A549 (cell line): ENCODE measurements at regions not wholly inside any gene's neighbourhood (a gene's known extent, or its start where the extent isn't known, plus 50 kb on each side); places are given as distances from the start of the nearest gene placed in this dataset.

Experiments used
- ATAC-seq, 2 experiments: fragments of 200-7000 bp in 1 of 2; fragments of >200 bp in 1 of 2; cut with Nextera tagmentation in 1 of 2; cut with Tn5 transposase in 1 of 2; 3 replicates each; pipeline versions ENCODE4 v1.8.0 to v1.9.1; 2018 to 2020; ENCODE audit warnings: mild to moderate bottlenecking in 1 of 2, moderate library complexity in 1 of 2
- CTCF ChIA-PET: fragments of 300-600 bp; sonication (Branson Sonifier 250); formaldehyde crosslinking; extraction: SDS; loops from one replicate; lab custom pipeline; 2021; ENCODE audit warnings: antibody characterized with exemption, inconsistent platforms; lab: Yijun Ruan, JAX
- POLR2A ChIA-PET: fragments of 350-600 bp; formaldehyde crosslinking; extraction: SDS; loops from one replicate; lab custom pipeline; 2021; ENCODE audit warnings: antibody characterized with exemption, inconsistent platforms; lab: Yijun Ruan, JAX
- DNase-seq, 2 experiments: peaks; one replicate each; pipeline versions ENCODE4 v3.0.0 to v3.0.0-alpha.2; 2011 to 2016; ENCODE audit warnings: low read depth in 1 of 2, low spot score in 1 of 2
- FAIRE-seq: peaks from 2 replicates; lab custom pipeline; 2011; peaks lifted over from hg19 to GRCh38; lab: Jason Lieb, UNC
- H3K27ac ChIP-seq, 2 experiments: fragments of >200 bp; sonication (Bioruptor Twin); formaldehyde crosslinking; 3 replicates each; pipeline ENCODE4 v1.5.1; 2016 to 2017
- H3K4me1 ChIP-seq: fragments of >200 bp; sonication (Bioruptor Twin); formaldehyde crosslinking; 3 replicates; pipeline ENCODE4 v1.6.1; 2016
- H3K4me2 ChIP-seq: fragments of >200 bp; sonication (Bioruptor Twin); formaldehyde crosslinking; 3 replicates; pipeline ENCODE4 v1.6.1; 2016
- H3K4me3 ChIP-seq: fragments of >200 bp; sonication (Bioruptor Twin); formaldehyde crosslinking; 3 replicates; pipeline ENCODE4 v1.5.1; 2016
- H3K9me3 ChIP-seq: fragments of >200 bp; sonication (Bioruptor Twin); formaldehyde crosslinking; 3 replicates; pipeline ENCODE4 v1.6.1; 2016
- CBX2 ChIP-seq: fragments of 200-600 bp; sonication (generic); IDR thresholded peaks from 2 replicates; pipeline ENCODE4 v1.6.1; 2016; ENCODE audit warnings: low read depth, mild to moderate bottlenecking, borderline replicate concordance
- CHD2 ChIP-seq: fragments of 150-350 bp; IDR thresholded peaks from 2 replicates; pipeline ENCODE4 v1.6.1; 2014; ENCODE audit warnings: low read length; ENCODE audit not compliant: partially characterized antibody
- CHD4 ChIP-seq: fragments of 200-600 bp; sonication (generic); IDR thresholded peaks from 2 replicates; pipeline ENCODE4 v1.6.1; 2016; ENCODE audit warnings: antibody characterized with exemption, mild to moderate bottlenecking, borderline replicate concordance
- EHMT2 ChIP-seq: fragments of 200-600 bp; sonication (generic); IDR thresholded peaks from 2 replicates; pipeline ENCODE4 v1.6.1; 2016; ENCODE audit warnings: antibody characterized with exemption, low read depth, mild to moderate bottlenecking, moderate library complexity
- EP300 ChIP-seq, 2 experiments: fragments of >200 bp; sonication (Bioruptor Twin); formaldehyde crosslinking; IDR thresholded peaks; 2 replicates in 1 of 2; 3 replicates in 1 of 2; pipeline ENCODE4 v1.6.1; 2016 to 2017
- GATA3 ChIP-seq: IDR thresholded peaks from 2 replicates; pipeline ENCODE4 v1.6.1; 2012; ENCODE audit warnings: borderline replicate concordance
- HDAC2 ChIP-seq: fragments of 200-600 bp; sonication (generic); IDR thresholded peaks from 2 replicates; pipeline ENCODE4 v1.6.1; 2016
- HES2 ChIP-seq: fragments of >200 bp; sonication (Bioruptor Twin); formaldehyde crosslinking; IDR thresholded peaks from 2 replicates; pipeline ENCODE4 v1.6.1; 2016
- HOXA7 ChIP-seq: fragments of 250-450 bp; sonication (Bioruptor Pico); IDR thresholded peaks from 2 replicates; pipeline ENCODE4 v1.5.0; 2020; ENCODE audit warnings: mild to moderate bottlenecking, moderate library complexity
- HOXB13 ChIP-seq: fragments of 250-450 bp; sonication (Bioruptor Pico); IDR thresholded peaks from 2 replicates; pipeline ENCODE4 v1.5.0; 2020; ENCODE audit warnings: low read depth, mild to moderate bottlenecking, moderate library complexity
- JUN ChIP-seq, 2 experiments: fragments of >200 bp; sonication (Bioruptor Twin); formaldehyde crosslinking; IDR thresholded peaks; 2 replicates in 1 of 2; 3 replicates in 1 of 2; pipeline ENCODE4 v1.6.1; 2016 to 2017
- KDM1A ChIP-seq: fragments of 200-600 bp; sonication (generic); IDR thresholded peaks from 2 replicates; pipeline ENCODE4 v1.6.1; 2016; ENCODE audit warnings: low read depth, mild to moderate bottlenecking
- KDM5A ChIP-seq: fragments of 200-600 bp; sonication (generic); IDR thresholded peaks from 2 replicates; pipeline ENCODE4 v1.6.1; 2016; ENCODE audit warnings: antibody characterized with exemption, mild to moderate bottlenecking
- MAZ ChIP-seq: fragments of 150-350 bp; IDR thresholded peaks from 2 replicates; pipeline ENCODE4 v1.6.1; 2014; ENCODE audit warnings: antibody characterized with exemption, low read depth, low read length, borderline replicate concordance
- NPAS2 ChIP-seq: fragments of 250-450 bp; sonication (Bioruptor Pico); IDR thresholded peaks from 2 replicates; pipeline ENCODE4 v1.8.0; 2022; ENCODE audit warnings: mild to moderate bottlenecking, moderate library complexity, borderline replicate concordance
- NR3C1 ChIP-seq: fragments of >200 bp; sonication (Bioruptor Twin); formaldehyde crosslinking; IDR thresholded peaks from 3 replicates; pipeline ENCODE4 v1.6.1; 2017
- POLR2A ChIP-seq: IDR thresholded peaks from 2 replicates; pipeline ENCODE4 v1.6.1; 2012; ENCODE audit warnings: mild to moderate bottlenecking, low read length
- POLR2AphosphoS2 ChIP-seq: conservative IDR thresholded peaks from 2 replicates; pipeline ENCODE4 v1.6.1; 2012; ENCODE audit warnings: low read length, improper control_type of control experiment, inconsistent platforms
- RAD21 ChIP-seq, 2 experiments: fragments of >200 bp in 1 of 2; sonication (Bioruptor Twin) in 1 of 2; formaldehyde crosslinking in 1 of 2; IDR thresholded peaks in 1 of 2; conservative IDR thresholded peaks in 1 of 2; 2 replicates in 1 of 2; 3 replicates in 1 of 2; pipeline ENCODE4 v1.6.1; 2012 to 2018; ENCODE audit warnings: inconsistent platforms in 1 of 2
- TFCP2L1 ChIP-seq: fragments of 250-450 bp; sonication (Bioruptor Pico); IDR thresholded peaks from 2 replicates; pipeline ENCODE4 v1.5.0; 2021; ENCODE audit warnings: mild to moderate bottlenecking
- TP53 ChIP-seq: fragments of 250-450 bp; sonication (Bioruptor Pico); IDR thresholded peaks from 2 replicates; pipeline ENCODE4 v1.5.0; 2021; ENCODE audit warnings: mild to moderate bottlenecking, moderate library complexity
- ZFP36 ChIP-seq: fragments of 450-650 bp; IDR thresholded peaks from 2 replicates; pipeline ENCODE4 v1.6.1; 2014; ENCODE audit warnings: borderline replicate concordance; ENCODE audit not compliant: partially characterized antibody
- WGBS: methylation state at CpG from one replicate; pipeline ENCODE4 v1.1.6; 2017; ENCODE audit errors: missing lambda C conversion rate; 5-methylcytosine and 5-hydroxymethylcytosine counted together
- TF ChIP-seq, protein P1 (sequence below): IDR thresholded peaks from 2 replicates; pipeline ENCODE4 v1.6.1; 2012
- TF ChIP-seq, protein P2 (sequence below): fragments of >200 bp; sonication (Bioruptor Twin); formaldehyde crosslinking; IDR thresholded peaks from 3 replicates; pipeline ENCODE4 v1.5.1; 2016

DNA sequence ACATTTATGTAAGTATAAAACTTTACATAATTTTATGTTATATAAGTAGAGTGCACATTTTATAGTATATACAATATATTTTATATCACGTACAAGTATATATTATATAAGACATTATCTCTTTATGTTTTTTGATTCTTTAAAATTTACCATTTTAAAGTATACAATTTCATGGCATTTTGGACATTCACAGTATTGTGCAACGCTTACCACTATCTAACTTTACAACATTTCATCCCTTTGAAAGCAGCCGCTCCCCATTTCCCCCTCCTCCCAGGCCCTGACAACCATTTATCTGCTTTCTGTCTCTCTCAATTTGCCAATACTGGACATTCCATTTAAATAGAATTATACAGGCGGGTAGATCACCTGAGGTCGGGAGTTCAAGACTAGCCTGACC lies 512.5 kb downstream of the TSN start:
- FAIRE-seq (no peak), ATAC-seq (no peak), DNase-seq (no peak)
- Histone ChIP-seq H3K4me1 (no peaks in the 10 kb centered on the region), H3K9me3 (no peaks in the 10 kb centered on the region), H3K4me2 (no peak overlapping the region), H3K4me3 (no peak overlapping the region), H3K27ac (no peak overlapping the region)
- TF ChIP-seq TFCP2L1 (CRISPR knock-in tag): no peak
- TF ChIP-seq NPAS2 (CRISPR knock-in tag): no peak
- TF ChIP-seq NR3C1: no peak
- TF ChIP-seq TP53 (CRISPR knock-in tag): no peak
- TF ChIP-seq CHD2: no peak
- no peak for TF ChIP-seq POLR2A
- no peak for TF ChIP-seq JUN (IDR thresholded peaks at IDR 0.05)
- TF ChIP-seq, protein P1, sequence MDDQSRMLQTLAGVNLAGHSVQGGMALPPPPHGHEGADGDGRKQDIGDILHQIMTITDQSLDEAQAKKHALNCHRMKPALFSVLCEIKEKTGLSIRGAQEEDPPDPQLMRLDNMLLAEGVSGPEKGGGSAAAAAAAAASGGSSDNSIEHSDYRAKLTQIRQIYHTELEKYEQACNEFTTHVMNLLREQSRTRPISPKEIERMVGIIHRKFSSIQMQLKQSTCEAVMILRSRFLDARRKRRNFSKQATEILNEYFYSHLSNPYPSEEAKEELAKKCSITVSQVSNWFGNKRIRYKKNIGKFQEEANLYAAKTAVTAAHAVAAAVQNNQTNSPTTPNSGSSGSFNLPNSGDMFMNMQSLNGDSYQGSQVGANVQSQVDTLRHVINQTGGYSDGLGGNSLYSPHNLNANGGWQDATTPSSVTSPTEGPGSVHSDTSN: no peak
- TF ChIP-seq GATA3: no peak
- no peak for TF ChIP-seq POLR2AphosphoS2
- TF ChIP-seq HES2: no peak
- TF ChIP-seq KDM5A: no peak
- no peak for TF ChIP-seq CBX2
- TF ChIP-seq ZFP36: no peak
- no peak for TF ChIP-seq EHMT2
- no peak for TF ChIP-seq MAZ
- TF ChIP-seq, protein P2, sequence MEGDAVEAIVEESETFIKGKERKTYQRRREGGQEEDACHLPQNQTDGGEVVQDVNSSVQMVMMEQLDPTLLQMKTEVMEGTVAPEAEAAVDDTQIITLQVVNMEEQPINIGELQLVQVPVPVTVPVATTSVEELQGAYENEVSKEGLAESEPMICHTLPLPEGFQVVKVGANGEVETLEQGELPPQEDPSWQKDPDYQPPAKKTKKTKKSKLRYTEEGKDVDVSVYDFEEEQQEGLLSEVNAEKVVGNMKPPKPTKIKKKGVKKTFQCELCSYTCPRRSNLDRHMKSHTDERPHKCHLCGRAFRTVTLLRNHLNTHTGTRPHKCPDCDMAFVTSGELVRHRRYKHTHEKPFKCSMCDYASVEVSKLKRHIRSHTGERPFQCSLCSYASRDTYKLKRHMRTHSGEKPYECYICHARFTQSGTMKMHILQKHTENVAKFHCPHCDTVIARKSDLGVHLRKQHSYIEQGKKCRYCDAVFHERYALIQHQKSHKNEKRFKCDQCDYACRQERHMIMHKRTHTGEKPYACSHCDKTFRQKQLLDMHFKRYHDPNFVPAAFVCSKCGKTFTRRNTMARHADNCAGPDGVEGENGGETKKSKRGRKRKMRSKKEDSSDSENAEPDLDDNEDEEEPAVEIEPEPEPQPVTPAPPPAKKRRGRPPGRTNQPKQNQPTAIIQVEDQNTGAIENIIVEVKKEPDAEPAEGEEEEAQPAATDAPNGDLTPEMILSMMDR: no peak
- no peak for TF ChIP-seq RAD21 (conservative IDR thresholded peaks at IDR 0.05 in 1 of 2, IDR thresholded peaks at IDR 0.05 in 1 of 2)
- ChIA-PET CTCF (no interaction called here), POLR2A (no interaction called here)
- WGBS: 31% methylated on average over 5 of the region's 5 CpGs

- TF ChIP-seq NPAS2 (CRISPR knock-in tag) (no peak), HOXB13 (CRISPR knock-in tag) (no peak), KDM1A (no peak), HOXA7 (CRISPR knock-in tag) (no peak), HES2 (no peak), HDAC2 (no peak), CBX2 (no peak), EP300 (IDR thresholded peaks at IDR 0.05) (no peak), NR3C1 (no peak), CHD4 (no peak)
- TF ChIP-seq, protein P1: no peak
- TF ChIP-seq, protein P2: no peak
- POLR2A ChIA-PET: no interaction called here
- Histone ChIP-seq H3K4me1 (no peaks in the 10 kb centered on the region), H3K4me2 (no peak overlapping the region), H3K9me3 (no peaks in the 10 kb centered on the region), H3K27ac (no peak overlapping the region), H3K4me3 (no peak overlapping the region)
- ATAC-seq: no peak
- no peak for DNase-seq
- FAIRE-seq: no peak
- CTCF ChIA-PET: no interaction called here
- 39% methylated on average over 13 of the region's 13 CpGs for WGBS
These were observed 518.5 kb downstream of the TSN start for GRCh38 chr2:122273785-122274419.
